Peyer's patch (tissue), 4 donors: ENCODE measurements at regions not wholly inside any gene's neighbourhood (a gene's known extent, or its start where the extent isn't known, plus 50 kb on each side); places are given as distances from the start of the nearest gene placed in this dataset.

ENCODE experiments used
- POLR2A ChIP-seq, 2 donors: fragments of 450-650 bp; IDR thresholded peaks; one replicate each; pipeline ENCODE4 v1.5.1; 2017; ENCODE audit warnings: antibody characterized with exemption in 2 of 2, mild to moderate bottlenecking in 2 of 2, moderate library complexity in 2 of 2
- TF ChIP-seq, protein P1 (sequence below), 6 experiments: fragments of 450-650 bp in 4 of 6; fragments of 200-600 bp in 2 of 6; sonication (generic) in 1 of 6; IDR thresholded peaks; one replicate each; pipeline ENCODE4 v1.5.1; 2017 to 2019; ENCODE audit warnings: antibody characterized with exemption in 6 of 6, mild to moderate bottlenecking in 3 of 6, moderate library complexity in 1 of 6

DNA sequence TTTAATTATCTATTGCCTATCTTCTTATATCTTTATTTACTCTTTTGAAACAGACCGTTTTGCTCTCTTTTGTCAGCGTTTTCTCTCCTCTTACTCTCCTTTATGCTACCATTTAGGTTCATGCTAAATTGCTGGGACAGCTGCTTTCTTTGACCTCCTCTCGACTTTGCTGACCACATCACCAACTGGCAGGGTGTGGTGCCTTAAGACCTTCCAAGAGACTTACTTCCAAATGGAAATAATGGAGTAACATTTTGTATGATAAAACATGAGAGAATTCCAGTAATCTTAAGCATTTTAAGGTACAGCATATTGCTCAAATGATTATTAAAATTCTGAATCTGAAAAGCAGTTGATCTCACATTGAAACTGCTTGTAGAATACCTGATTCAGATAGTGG lies 71.5 kb upstream of the MEF2C start:
- no peak for TF ChIP-seq POLR2A (IDR thresholded peaks at IDR 0.05)
- TF ChIP-seq, protein P1, sequence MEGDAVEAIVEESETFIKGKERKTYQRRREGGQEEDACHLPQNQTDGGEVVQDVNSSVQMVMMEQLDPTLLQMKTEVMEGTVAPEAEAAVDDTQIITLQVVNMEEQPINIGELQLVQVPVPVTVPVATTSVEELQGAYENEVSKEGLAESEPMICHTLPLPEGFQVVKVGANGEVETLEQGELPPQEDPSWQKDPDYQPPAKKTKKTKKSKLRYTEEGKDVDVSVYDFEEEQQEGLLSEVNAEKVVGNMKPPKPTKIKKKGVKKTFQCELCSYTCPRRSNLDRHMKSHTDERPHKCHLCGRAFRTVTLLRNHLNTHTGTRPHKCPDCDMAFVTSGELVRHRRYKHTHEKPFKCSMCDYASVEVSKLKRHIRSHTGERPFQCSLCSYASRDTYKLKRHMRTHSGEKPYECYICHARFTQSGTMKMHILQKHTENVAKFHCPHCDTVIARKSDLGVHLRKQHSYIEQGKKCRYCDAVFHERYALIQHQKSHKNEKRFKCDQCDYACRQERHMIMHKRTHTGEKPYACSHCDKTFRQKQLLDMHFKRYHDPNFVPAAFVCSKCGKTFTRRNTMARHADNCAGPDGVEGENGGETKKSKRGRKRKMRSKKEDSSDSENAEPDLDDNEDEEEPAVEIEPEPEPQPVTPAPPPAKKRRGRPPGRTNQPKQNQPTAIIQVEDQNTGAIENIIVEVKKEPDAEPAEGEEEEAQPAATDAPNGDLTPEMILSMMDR (IDR thresholded peaks at IDR 0.05) = no peak
